ENCODE measurements at regions not wholly inside any gene's neighbourhood (a gene's known extent, or its start where the extent isn't known, plus 50 kb on each side); places are given as distances from the start of the nearest gene placed in this dataset.

- TF ChIP-seq CTCF (conservative IDR thresholded peaks at IDR 0.05; ENCODE audit: low read depth in 2 of 2) (no peak), EZH2phosphoT487 (IDR thresholded peaks at IDR 0.05; ENCODE audit: unreplicated experiment) (no peak), EZH2 (IDR thresholded peaks at IDR 0.05; ENCODE audit: low read depth, unreplicated experiment) (no peak), ETS1 (IDR thresholded peaks at IDR 0.05) (no peak), JUNB (IDR thresholded peaks at IDR 0.05; ENCODE audit: unreplicated experiment) (no peak), POLR2AphosphoS5 (IDR thresholded peaks at IDR 0.05; ENCODE audit: low read depth) (no peak), REST (IDR thresholded peaks at IDR 0.05; ENCODE audit: unreplicated experiment) (no peak), CREB1 (CRISPR knock-in tag; IDR thresholded peaks at IDR 0.05; ENCODE audit: low read depth) (no peak), ZNF114 (CRISPR knock-in tag; IDR thresholded peaks at IDR 0.05) (no peak), ZNF331 (CRISPR knock-in tag; IDR thresholded peaks at IDR 0.05; ENCODE audit: low read depth) (no peak)
Measured at GRCh38 chr12:4157122-4157521, 116.4 kb upstream of the CCND2 start.

Data from GM23338 (cell line).